NCI-H1694 treated with DMSO at 0.1 percent for 48 hours (cell line): ENCODE measurements at regions not wholly inside any gene's neighbourhood (a gene's known extent, or its start where the extent isn't known, plus 50 kb on each side); places are given as distances from the start of the nearest gene placed in this dataset.
"Not testable (repeated sequence)": the region's sequence is repeated elsewhere in the genome, so short reads cannot be mapped to it uniquely, and the experiment has no call there.

Experiments used
- DNase-seq: peaks from one replicate; lab custom pipeline; 2025; lab: John Stamatoyannopoulos, UW

GRCh38 chr9:90526386-90526785 is 116.2 kb downstream of the DIRAS2 start:
- no peak for DNase-seq

DNA sequence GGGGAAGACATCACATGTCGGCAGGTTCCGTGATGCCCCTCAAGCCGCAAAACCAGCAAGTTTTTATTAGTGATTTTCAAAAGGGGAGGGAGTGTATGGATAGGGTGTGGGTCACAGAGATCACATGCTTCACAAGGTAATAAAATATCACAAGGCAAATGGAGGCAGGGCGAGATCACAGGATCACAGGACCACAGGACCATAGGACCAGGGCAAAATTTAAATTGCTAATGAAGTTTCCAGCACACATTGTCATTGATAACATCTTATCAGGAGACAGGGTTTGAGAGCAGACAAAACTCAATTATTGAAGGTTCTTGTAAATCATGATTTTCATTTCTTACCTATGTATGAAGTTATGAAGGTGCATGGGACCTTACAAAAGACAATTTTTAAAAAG is 106.5 kb downstream of the DIRAS2 start:
- DNase-seq = not testable (repeated sequence)

GRCh38 chr9:90538566-90538965 is 104.1 kb downstream of the DIRAS2 start:
- DNase-seq = no peak

DNA sequence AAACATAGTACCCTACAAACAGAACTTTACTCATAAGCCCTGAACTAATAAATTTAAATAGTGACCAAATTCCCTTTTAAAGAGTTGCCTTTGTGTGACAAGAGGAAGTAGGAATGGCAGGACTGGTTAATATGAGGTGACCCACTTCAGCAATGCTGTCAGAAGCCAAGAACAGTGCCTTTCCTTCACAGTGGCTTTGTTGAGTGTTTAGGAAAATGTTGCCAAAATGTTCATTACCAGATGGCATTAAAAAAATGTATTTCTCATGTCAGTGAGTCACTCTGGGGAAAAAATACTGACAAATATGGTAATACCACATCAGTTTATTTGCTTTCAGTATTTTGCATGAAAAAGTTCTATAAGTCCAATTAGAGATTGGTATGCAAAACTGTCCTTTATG is 103.3 kb downstream of the DIRAS2 start:
- DNase-seq = peak; percentile 45

DNA sequence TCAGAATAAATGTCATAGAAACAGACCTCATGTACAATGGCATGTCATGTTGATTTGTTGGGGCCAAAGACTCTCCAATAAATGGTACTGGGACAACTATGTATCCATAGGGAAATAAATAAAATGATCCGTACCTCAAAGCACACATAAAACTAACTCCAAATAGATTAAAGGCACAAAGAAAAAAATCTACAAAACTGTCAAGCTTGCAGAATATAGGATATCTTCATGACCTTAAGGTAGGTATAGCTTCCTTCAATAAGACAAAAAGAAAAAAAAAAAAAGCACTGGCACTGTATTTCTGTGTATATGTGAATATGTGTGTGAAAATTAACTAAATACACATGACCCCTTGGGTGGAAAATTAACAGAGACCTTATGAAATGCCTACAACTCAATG is 101.9 kb downstream of the DIRAS2 start:
- no peak for DNase-seq

DNA sequence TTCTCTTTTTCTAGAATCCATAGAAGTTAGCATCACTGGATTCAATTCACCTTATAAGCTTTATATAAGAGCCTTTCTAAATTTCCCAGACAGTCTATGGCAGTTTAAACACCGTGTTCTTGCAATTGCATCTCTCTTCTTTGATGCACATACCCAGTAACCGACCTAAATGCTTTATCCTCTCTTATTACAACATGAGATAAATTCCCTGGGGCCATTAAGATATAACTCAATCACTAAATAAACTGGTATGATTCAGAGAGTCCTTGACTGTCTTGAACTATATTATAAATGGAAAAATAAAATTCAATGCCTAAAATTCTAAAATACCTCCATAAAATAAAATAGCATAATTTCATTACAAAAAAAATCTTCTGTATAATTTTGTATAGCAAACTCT is 98.1 kb downstream of the DIRAS2 start:
- DNase-seq = no peak

DNA sequence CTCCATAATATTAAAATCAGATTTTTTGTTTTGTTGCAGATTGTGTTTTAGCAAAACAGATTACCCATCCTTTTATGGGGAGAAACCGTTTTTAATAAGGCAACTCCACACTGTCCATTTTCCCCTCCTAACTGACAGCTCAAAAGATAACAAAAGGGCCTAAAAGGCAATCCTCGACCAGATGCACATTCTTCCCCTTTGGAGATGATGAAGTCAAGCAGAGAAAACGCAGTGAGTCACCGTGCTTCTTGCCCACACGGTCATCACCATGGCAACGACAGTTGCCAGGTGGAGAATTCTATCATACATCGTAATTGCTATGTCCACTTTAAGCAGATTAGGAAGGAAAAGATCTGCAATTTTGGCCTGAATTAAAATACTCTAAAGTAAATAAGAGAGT is 96.4 kb downstream of the DIRAS2 start:
- peak; percentile 33 for DNase-seq

DNA sequence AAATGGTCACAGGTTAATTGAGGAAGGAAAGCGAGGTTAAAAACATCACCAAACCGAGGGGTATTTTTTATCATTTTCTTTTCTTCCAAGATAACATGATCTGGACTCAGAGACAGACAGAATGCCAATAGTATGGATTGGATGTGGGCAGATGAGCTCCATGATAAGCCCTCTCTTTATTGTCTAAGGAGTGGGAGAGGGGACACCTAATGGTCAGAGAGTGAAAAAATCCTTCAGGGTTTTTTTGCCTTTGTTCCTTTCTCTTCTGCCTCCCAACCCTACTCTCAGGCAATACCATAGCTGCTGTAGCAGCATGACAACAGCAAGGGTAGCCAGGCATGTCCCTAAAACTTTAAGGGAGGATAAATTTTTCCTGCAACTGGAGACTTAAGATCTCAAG is 94.7 kb downstream of the DIRAS2 start:
- no peak for DNase-seq

DNA sequence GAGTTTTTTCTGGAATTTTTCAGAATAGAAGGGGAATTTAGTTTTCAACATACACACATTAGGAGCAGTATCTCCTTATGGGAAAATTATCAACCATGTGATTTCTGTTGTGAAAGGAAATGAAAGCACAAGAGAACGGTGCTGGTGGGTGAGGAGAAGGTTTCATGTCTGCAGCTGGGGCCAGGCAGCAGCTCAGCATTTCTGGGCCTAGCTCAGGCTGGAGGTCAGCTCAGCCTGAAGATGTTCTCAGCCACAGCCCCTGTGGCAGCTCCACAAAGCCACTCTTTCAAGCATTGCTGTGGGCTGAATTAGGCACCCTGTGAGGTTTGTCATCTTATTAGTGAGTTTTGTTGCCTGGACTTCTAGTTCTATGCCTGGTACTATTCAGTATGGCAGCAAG is 90.3 kb downstream of the DIRAS2 start:
- DNase-seq = no peak

DNA sequence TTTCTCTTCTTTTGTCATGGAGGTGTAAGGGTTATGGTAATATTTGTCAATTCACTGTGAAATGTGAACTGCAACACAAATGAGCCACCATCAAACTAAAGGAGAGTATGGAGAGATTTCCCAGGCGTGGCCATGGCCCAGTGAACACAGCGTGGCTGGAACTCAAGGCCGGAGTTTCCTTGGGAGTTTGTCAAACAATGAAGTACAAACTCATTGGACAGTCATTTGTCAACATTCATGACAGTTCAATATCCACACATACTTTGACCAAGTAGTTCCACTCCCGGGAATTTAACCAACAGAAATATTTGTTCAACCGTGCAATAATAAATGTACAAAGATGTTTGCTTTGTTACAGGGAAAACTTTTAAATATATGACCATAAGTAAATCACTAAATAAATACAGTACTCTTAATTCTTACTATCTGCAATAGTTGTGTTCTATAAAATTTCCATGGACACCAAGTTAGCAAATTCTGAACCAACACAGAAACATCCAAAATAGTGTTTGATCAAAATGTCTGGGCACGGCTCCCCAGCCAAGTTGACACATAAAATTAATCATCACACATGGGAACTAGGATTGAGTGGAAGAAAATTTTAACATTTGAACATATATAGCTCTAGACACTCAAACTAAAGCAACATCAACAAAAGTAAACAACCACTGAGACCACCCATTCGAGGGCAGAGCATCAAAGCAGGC is 87.1 kb downstream of the DIRAS2 start:
- DNase-seq = no peak

DNA sequence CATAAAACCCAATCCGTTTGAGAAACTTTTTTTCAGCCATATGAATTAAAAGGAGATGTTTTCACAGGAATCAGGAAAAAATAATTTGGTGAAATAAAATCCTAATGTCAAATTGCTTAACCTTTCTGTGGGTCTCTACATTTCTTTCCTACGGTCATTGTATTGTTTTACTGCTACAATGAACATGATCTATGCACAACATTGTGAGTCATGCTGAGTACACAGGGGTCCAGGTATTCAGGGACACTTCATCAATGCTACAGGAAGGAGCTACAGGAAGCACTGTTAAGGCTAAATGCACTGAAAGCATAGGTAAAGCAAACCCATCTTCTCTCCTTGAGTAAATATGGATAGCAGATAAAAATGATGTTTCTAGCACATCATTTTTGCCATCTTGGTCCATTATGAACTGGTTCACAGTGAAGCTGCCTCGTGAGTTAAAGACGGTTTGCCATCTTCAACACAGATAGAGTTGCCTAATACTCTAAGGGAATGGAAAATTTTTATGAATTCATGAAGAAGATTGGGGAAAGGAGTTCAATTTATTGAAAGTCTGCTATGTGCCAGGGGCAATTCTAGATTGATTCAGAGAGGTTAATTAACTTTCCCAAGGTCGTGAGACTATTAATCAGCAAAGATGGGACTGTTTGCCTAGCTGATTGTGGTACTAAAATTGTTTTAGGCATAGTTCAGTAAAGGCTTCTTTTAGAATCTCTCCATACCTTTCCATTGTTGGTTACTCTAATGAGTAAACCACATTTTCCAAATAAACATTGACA is 85.5 kb downstream of the DIRAS2 start:
- DNase-seq = no peak

DNA sequence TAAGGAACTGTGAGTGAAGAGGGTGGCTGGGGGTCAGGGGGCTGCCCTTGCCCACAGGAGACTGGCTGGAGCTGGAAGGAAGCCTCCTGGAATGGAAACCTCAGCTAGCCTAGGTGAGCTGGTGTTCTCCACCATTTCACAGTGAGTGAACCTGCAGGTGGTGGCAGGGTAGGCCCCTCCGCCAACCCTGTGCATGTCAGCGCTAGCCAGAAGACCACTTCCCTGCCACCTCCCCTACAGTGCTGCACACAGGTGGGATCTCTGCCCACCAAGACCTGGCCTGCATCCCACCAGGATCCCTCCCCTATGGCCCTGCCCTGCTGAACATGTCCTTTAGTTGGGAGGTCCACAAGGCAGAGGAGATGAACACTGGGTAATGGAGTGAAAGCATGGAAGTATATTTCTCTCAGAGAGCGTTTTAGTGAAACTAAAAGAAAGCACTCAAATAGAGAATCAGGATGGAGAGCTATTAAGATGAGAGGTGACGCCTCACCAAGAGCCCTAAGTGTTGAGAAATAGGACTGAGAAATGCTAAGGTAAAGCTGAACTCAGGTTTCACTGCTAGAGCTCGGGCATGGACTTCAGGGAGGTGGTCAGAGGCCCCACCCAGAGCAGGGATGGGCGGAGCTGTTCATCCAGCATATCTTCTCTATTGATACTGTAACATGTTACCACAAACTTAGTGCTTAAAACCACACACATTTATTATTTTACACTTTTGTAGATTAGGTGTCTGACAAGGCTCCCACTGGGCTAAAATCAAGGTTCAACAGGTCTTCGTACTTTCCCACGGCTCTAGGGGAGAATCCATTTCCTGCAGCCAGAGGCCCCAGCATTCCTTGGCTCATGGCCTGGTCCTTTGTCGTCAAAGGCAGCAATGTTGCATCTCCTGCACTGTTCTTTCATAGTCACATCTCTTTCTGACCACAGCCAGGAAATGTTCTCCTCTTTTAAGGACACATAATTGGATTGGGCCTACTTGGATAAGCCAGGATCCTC is 83.2 kb downstream of the DIRAS2 start:
- DNase-seq = no peak
